ENCODE measurements at regions not wholly inside any gene's neighbourhood (a gene's known extent, or its start where the extent isn't known, plus 50 kb on each side); places are given as distances from the start of the nearest gene placed in this dataset.

GRCh38 chr3:89043406-89043932 is 64.0 kb upstream of the EPHA3 start:
- H3K4me1 ChIP-seq = no peaks in the 10 kb centered on the region
- no peak for DNase-seq

DNA sequence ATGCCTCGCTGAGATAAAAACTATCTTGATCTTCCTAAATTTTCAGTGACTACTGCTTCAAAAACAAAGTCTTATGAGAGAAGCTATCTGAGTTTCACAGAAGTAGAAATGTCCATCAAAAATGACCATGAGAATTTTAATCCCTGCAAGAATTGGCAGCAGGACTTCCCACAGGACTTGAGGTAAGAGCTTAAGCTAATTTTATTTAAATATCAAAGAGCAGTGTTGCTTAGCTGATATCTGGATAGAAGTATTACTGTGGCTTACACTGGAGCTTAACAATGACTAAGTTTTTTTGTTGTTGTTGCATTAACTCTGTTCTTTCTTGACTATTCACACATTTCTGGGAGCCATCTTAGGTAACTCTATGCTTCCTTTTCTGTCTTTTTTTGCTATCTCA is 60.8 kb upstream of the EPHA3 start:
- no peaks in the 10 kb centered on the region for H3K27me3 ChIP-seq
- DNase-seq = no peak
- H3K36me3 ChIP-seq = no peaks in the 10 kb centered on the region
- TF ChIP-seq, protein P1, sequence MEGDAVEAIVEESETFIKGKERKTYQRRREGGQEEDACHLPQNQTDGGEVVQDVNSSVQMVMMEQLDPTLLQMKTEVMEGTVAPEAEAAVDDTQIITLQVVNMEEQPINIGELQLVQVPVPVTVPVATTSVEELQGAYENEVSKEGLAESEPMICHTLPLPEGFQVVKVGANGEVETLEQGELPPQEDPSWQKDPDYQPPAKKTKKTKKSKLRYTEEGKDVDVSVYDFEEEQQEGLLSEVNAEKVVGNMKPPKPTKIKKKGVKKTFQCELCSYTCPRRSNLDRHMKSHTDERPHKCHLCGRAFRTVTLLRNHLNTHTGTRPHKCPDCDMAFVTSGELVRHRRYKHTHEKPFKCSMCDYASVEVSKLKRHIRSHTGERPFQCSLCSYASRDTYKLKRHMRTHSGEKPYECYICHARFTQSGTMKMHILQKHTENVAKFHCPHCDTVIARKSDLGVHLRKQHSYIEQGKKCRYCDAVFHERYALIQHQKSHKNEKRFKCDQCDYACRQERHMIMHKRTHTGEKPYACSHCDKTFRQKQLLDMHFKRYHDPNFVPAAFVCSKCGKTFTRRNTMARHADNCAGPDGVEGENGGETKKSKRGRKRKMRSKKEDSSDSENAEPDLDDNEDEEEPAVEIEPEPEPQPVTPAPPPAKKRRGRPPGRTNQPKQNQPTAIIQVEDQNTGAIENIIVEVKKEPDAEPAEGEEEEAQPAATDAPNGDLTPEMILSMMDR (IDR thresholded peaks at IDR 0.05; ENCODE audit: low read depth, low read length) = no peak
- no peak overlapping the region for H3K4me3 ChIP-seq (ENCODE audit: low read depth, low read length)
- no peaks in the 10 kb centered on the region for H3K9me3 ChIP-seq
- H3K4me1 ChIP-seq = no peaks in the 10 kb centered on the region

More at GRCh38 chr3:89043406-89043932, 64.0 kb upstream of the EPHA3 start:
- Histone ChIP-seq H3K36me3 (no peaks in the 10 kb centered on the region), H3K4me3 (ENCODE audit: low read depth, low read length) (no peak overlapping the region), H3K27me3 (no peaks in the 10 kb centered on the region), H3K9me3 (no peaks in the 10 kb centered on the region)
- TF ChIP-seq, protein P1 (IDR thresholded peaks at IDR 0.05; ENCODE audit: low read depth, low read length) = no peak

DNA sequence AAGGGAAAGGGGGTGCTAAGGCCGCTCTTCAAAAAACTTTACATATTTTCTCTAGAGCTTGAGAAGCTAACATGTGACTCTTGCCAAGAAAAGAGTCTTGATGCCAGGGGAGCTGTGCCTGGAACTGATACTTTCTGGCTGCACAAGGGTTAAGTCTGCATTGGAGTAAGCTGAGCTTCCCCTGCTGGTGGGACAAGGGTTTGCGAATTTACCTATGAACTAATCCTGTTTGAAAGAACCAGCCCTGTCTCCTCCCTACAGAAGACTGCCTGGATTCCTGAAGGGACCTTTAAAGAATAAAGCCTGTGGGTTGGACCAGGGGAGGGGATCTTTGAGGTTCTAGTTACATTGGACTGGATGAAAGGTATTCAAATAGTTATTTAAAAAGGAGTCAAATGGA is 58.3 kb upstream of the EPHA3 start:
- no peaks in the 10 kb centered on the region for H3K9me3 ChIP-seq
- no peaks in the 10 kb centered on the region for H3K4me1 ChIP-seq
- TF ChIP-seq, protein P1 (IDR thresholded peaks at IDR 0.05; ENCODE audit: low read depth, low read length) = no peak
- no peaks in the 10 kb centered on the region for H3K27me3 ChIP-seq
- H3K36me3 ChIP-seq = no peaks in the 10 kb centered on the region
- DNase-seq = no peak
- no peak overlapping the region for H3K4me3 ChIP-seq (ENCODE audit: low read depth, low read length)

GRCh38 chr3:89052386-89052785 is 55.0 kb upstream of the EPHA3 start:
- H3K4me3 ChIP-seq (ENCODE audit: low read depth, low read length) = no peak overlapping the region
- TF ChIP-seq, protein P1 (IDR thresholded peaks at IDR 0.05; ENCODE audit: low read depth, low read length) = no peak
- no peaks in the 10 kb centered on the region for H3K9me3 ChIP-seq
- no peaks in the 10 kb centered on the region for H3K27me3 ChIP-seq
- DNase-seq = no peak
- no peaks in the 10 kb centered on the region for H3K4me1 ChIP-seq
- no peaks in the 10 kb centered on the region for H3K36me3 ChIP-seq

DNA sequence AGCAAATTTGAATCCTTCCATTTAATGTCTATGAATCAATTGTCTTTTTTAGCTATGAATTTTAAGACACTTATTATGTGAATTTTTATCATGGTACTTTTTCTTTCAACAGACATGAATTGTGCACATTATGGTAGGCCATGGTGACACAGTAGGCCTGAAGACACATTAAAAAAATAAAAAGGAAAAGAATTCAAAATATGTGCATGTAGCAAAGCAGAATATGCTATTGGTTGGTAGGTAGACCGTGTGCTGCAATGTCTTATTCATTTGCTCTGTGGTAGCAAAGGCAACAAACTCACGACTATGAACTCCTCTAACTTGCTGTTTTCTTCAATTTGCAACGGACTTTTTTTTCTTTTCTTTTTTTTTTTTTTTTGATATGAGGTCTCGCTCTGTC is 50.0 kb upstream of the EPHA3 start:
- H3K27me3 ChIP-seq = no peaks in the 10 kb centered on the region
- TF ChIP-seq, protein P1 (IDR thresholded peaks at IDR 0.05; ENCODE audit: low read depth, low read length) = no peak
- no peaks in the 10 kb centered on the region for H3K4me1 ChIP-seq
- DNase-seq = no peak
- no peaks in the 10 kb centered on the region for H3K9me3 ChIP-seq
- H3K4me3 ChIP-seq (ENCODE audit: low read depth, low read length) = no peak overlapping the region
- no peaks in the 10 kb centered on the region for H3K36me3 ChIP-seq

Measured in BE2C (cell line).